SU-DHL-6 (cell line): ENCODE measurements at regions not wholly inside any gene's neighbourhood (a gene's known extent, or its start where the extent isn't known, plus 50 kb on each side); places are given as distances from the start of the nearest gene placed in this dataset.

Experiments used
- CTCF ChIP-seq: fragments of 200-600 bp; sonication (generic); IDR thresholded peaks from one replicate; pipeline ENCODE4 v1.5.1; 2017; ENCODE audit warnings: antibody characterized with exemption, mild to moderate bottlenecking, low read length, moderate library complexity; ENCODE audit not compliant: insufficient read depth, poor library complexity, severe bottlenecking
- EZH2phosphoT487 ChIP-seq: fragments of 200-600 bp; sonication (generic), shearing (Covaris generic); conservative IDR thresholded peaks from 2 replicates; pipeline ENCODE4 v1.6.1; 2018; ENCODE audit warnings: mild to moderate bottlenecking, antibody characterized with exemption, low read length, moderate library complexity, mixed read lengths

GRCh38 chr3:117990627-117991026, 1044.0 kb downstream of the IGSF11 start:
- no peak for TF ChIP-seq CTCF
- TF ChIP-seq EZH2phosphoT487, result no peak
